NCI-H2196 (cell line): ENCODE measurements at regions not wholly inside any gene's neighbourhood (a gene's known extent, or its start where the extent isn't known, plus 50 kb on each side); places are given as distances from the start of the nearest gene placed in this dataset.

ENCODE experiments used
- DNase-seq: peaks from one replicate; lab custom pipeline; 2025; ENCODE audit not compliant: unreplicated experiment; lab: John Stamatoyannopoulos, UW

- no peak for DNase-seq
These were observed 288.6 kb upstream of the LDB2 start for GRCh38 chr4:17187003-17187402.

- no peak for DNase-seq
These were observed 284.4 kb upstream of the LDB2 start for GRCh38 chr4:17182888-17183287.

- DNase-seq = no peak
These were observed 276.3 kb upstream of the LDB2 start for GRCh38 chr4:17174751-17175150.

- no peak for DNase-seq
These were observed 274.9 kb upstream of the LDB2 start for GRCh38 chr4:17173300-17173699.

GRCh38 chr4:17170131-17170530 is 271.7 kb upstream of the LDB2 start:
- DNase-seq = no peak

GRCh38 chr4:17169699-17170098 is 271.3 kb upstream of the LDB2 start:
- no peak for DNase-seq

- DNase-seq = no peak
These were observed 270.1 kb upstream of the LDB2 start for GRCh38 chr4:17168571-17168970.

GRCh38 chr4:17166954-17167353 is 268.5 kb upstream of the LDB2 start:
- no peak for DNase-seq

- no peak for DNase-seq
These were observed 266.8 kb upstream of the LDB2 start for GRCh38 chr4:17165286-17165685.

GRCh38 chr4:17164666-17165065 is 266.2 kb upstream of the LDB2 start:
- no peak for DNase-seq

GRCh38 chr4:17163156-17163771 is 264.8 kb upstream of the LDB2 start:
- no peak for DNase-seq

- DNase-seq = no peak
These were observed 258.9 kb upstream of the LDB2 start for GRCh38 chr4:17157304-17157703.

GRCh38 chr4:17155486-17155885 is 257.0 kb upstream of the LDB2 start:
- DNase-seq = no peak

GRCh38 chr4:17153572-17153971 is 255.1 kb upstream of the LDB2 start:
- no peak for DNase-seq

GRCh38 chr4:17152941-17153540 is 254.6 kb upstream of the LDB2 start:
- DNase-seq = no peak

- DNase-seq = no peak
These were observed 243.8 kb upstream of the LDB2 start for GRCh38 chr4:17142232-17142711.

GRCh38 chr4:17138847-17139246 is 240.4 kb upstream of the LDB2 start:
- no peak for DNase-seq

- no peak for DNase-seq
These were observed 236.1 kb upstream of the LDB2 start for GRCh38 chr4:17134565-17134964.

GRCh38 chr4:17134100-17134499 is 235.7 kb upstream of the LDB2 start:
- no peak for DNase-seq

GRCh38 chr4:17132226-17132625 is 233.8 kb upstream of the LDB2 start:
- no peak for DNase-seq

- no peak for DNase-seq
These were observed 229.8 kb upstream of the LDB2 start for GRCh38 chr4:17128268-17128667.

- no peak for DNase-seq
These were observed 228.0 kb upstream of the LDB2 start for GRCh38 chr4:17126321-17126966.

GRCh38 chr4:17124767-17125166 is 226.3 kb upstream of the LDB2 start:
- DNase-seq = no peak
